Fibroblast of skin of left biceps (primary cell): ENCODE measurements at regions not wholly inside any gene's neighbourhood (a gene's known extent, or its start where the extent isn't known, plus 50 kb on each side); places are given as distances from the start of the nearest gene placed in this dataset.

Experiments used
- DNase-seq, 2 experiments: peaks; one replicate each; pipeline ENCODE4 v3.0.0-alpha.2; 2013; ENCODE audit warnings: low read depth in 2 of 2

- DNase-seq: no peak
These were observed 161.2 kb downstream of the PLPP3 start for GRCh38 chr1:56418151-56418631.

GRCh38 chr1:56417646-56418045, 161.7 kb downstream of the PLPP3 start:
- no peak for DNase-seq

GRCh38 chr1:56416495-56416894, 162.9 kb downstream of the PLPP3 start:
- no peak for DNase-seq

GRCh38 chr1:56415720-56416119, 163.6 kb downstream of the PLPP3 start:
- no peak for DNase-seq

- DNase-seq: no peak
These were observed 164.1 kb downstream of the PLPP3 start for GRCh38 chr1:56415258-56415657.

- DNase-seq: no peak
These were observed 164.6 kb downstream of the PLPP3 start for GRCh38 chr1:56414728-56415224.

- DNase-seq: no peak
These were observed 165.6 kb downstream of the PLPP3 start for GRCh38 chr1:56413671-56414199.

GRCh38 chr1:56411484-56412180, 167.7 kb downstream of the PLPP3 start:
- no peak for DNase-seq

- DNase-seq: no peak
These were observed 168.3 kb downstream of the PLPP3 start for GRCh38 chr1:56411021-56411420.

GRCh38 chr1:56410405-56410804, 169.0 kb downstream of the PLPP3 start:
- no peak for DNase-seq

GRCh38 chr1:56409112-56409691, 170.2 kb downstream of the PLPP3 start:
- no peak for DNase-seq

- DNase-seq: no peak
These were observed 172.5 kb downstream of the PLPP3 start for GRCh38 chr1:56406821-56407220.

- DNase-seq: no peak
These were observed 174.8 kb downstream of the PLPP3 start for GRCh38 chr1:56404561-56405030.

GRCh38 chr1:56404066-56404465, 175.3 kb downstream of the PLPP3 start:
- no peak for DNase-seq

- no peak for DNase-seq
These were observed 176.0 kb downstream of the PLPP3 start for GRCh38 chr1:56403321-56403720.

GRCh38 chr1:56401191-56401590, 178.2 kb downstream of the PLPP3 start:
- DNase-seq: no peak

- no peak for DNase-seq
These were observed 178.8 kb downstream of the PLPP3 start for GRCh38 chr1:56400526-56400925.

GRCh38 chr1:56399795-56400194, 179.6 kb downstream of the PLPP3 start:
- no peak for DNase-seq

- no peak for DNase-seq
These were observed 180.0 kb downstream of the PLPP3 start for GRCh38 chr1:56399326-56399725.

- DNase-seq: peak in 1 of 2 experiments; percentile 39
These were observed 181.5 kb downstream of the PLPP3 start for GRCh38 chr1:56397811-56398231.

GRCh38 chr1:56397409-56397808, 182.0 kb downstream of the PLPP3 start:
- peak in 1 of 2 experiments; percentile 31 for DNase-seq

GRCh38 chr1:56396581-56396980, 182.8 kb downstream of the PLPP3 start:
- no peak for DNase-seq

- DNase-seq: no peak
These were observed 183.6 kb downstream of the PLPP3 start for GRCh38 chr1:56395776-56396175.
